HEK293T (cell line): ENCODE measurements at regions not wholly inside any gene's neighbourhood (a gene's known extent, or its start where the extent isn't known, plus 50 kb on each side); places are given as distances from the start of the nearest gene placed in this dataset.

Experiments used
- CTCF ChIA-PET: fragments of 350-600 bp; formaldehyde crosslinking; extraction: SDS; loops from one replicate; lab custom pipeline; 2021; ENCODE audit warnings: antibody characterized with exemption, inconsistent platforms; lab: Yijun Ruan, JAX
- POLR2A ChIA-PET: fragments of 350-600 bp; formaldehyde crosslinking; extraction: SDS; loops from one replicate; lab custom pipeline; 2020; ENCODE audit warnings: antibody characterized with exemption, inconsistent platforms; lab: Yijun Ruan, JAX
- DNase-seq: peaks from one replicate; pipeline ENCODE4 v3.0.0; 2012; ENCODE audit warnings: mixed read lengths; ENCODE audit errors: extremely low spot score
- ARNT ChIP-seq: fragments of 450-650 bp; IDR thresholded peaks from 2 replicates; pipeline ENCODE4 v1.6.1; 2017; ENCODE audit warnings: mild to moderate bottlenecking
- BHLHE40 ChIP-seq: fragments of 450-650 bp; IDR thresholded peaks from 2 replicates; pipeline ENCODE4 v1.6.1; 2016; ENCODE audit warnings: mild to moderate bottlenecking, moderate library complexity, borderline replicate concordance
- CTBP1 ChIP-seq: fragments of 450-650 bp; IDR thresholded peaks from 2 replicates; pipeline ENCODE4 v1.6.1; 2016; ENCODE audit warnings: borderline replicate concordance
- ELF4 ChIP-seq: fragments of 450-650 bp; IDR thresholded peaks from 2 replicates; pipeline ENCODE4 v1.6.1; 2017; ENCODE audit warnings: antibody characterized with exemption
- FOXA1 ChIP-seq: fragments of 450-650 bp; IDR thresholded peaks from 2 replicates; pipeline ENCODE4 v1.6.1; 2016; ENCODE audit warnings: mild to moderate bottlenecking
- FOXK2 ChIP-seq: fragments of 450-650 bp; IDR thresholded peaks from 2 replicates; pipeline ENCODE4 v1.6.1; 2016; ENCODE audit warnings: mild to moderate bottlenecking
- FOXM1 ChIP-seq: fragments of 450-650 bp; IDR thresholded peaks from 2 replicates; pipeline ENCODE4 v1.6.1; 2017; ENCODE audit warnings: mild to moderate bottlenecking, borderline replicate concordance
- HDGF ChIP-seq: fragments of 450-650 bp; IDR thresholded peaks from 2 replicates; pipeline ENCODE4 v1.6.1; 2017; ENCODE audit warnings: antibody characterized with exemption, borderline replicate concordance
- L3MBTL2 ChIP-seq: fragments of 450-650 bp; conservative IDR thresholded peaks from 2 replicates; pipeline ENCODE4 v1.6.1; 2016; ENCODE audit warnings: mild to moderate bottlenecking
- LEF1 ChIP-seq: fragments of 450-650 bp; IDR thresholded peaks from 2 replicates; pipeline ENCODE4 v1.6.1; 2017; ENCODE audit warnings: mild to moderate bottlenecking, borderline replicate concordance
- NFRKB ChIP-seq: fragments of 450-650 bp; IDR thresholded peaks from 2 replicates; pipeline ENCODE4 v1.6.1; 2016; ENCODE audit warnings: mild to moderate bottlenecking, moderate library complexity
- PKNOX1 ChIP-seq: fragments of 450-650 bp; IDR thresholded peaks from 2 replicates; pipeline ENCODE4 v1.6.1; 2016
- SP1 ChIP-seq: fragments of 450-650 bp; IDR thresholded peaks from 2 replicates; pipeline ENCODE4 v1.6.1; 2017
- SUZ12 ChIP-seq: fragments of 450-650 bp; IDR thresholded peaks from 2 replicates; pipeline ENCODE4 v1.6.1; 2016; ENCODE audit warnings: mild to moderate bottlenecking
- TARDBP ChIP-seq: fragments of 450-650 bp; IDR thresholded peaks from 2 replicates; pipeline ENCODE4 v1.6.1; 2016
- ZNF384 ChIP-seq: fragments of 450-650 bp; IDR thresholded peaks from 2 replicates; pipeline ENCODE4 v1.6.1; 2016

- POLR2A ChIA-PET: no interaction called here
- TF ChIP-seq HDGF (no peak), SP1 (no peak), L3MBTL2 (no peak), FOXA1 (no peak), FOXK2 (no peak), CTBP1 (no peak), NFRKB (no peak), LEF1 (no peak)
- CTCF ChIA-PET: interaction anchor here (0.7 kb wide), 1 partner anchor 13 kb away, joined by 3 read pairs; no protein-coding TSS in a partner anchor
- DNase-seq: no peak
These were observed 128.6 kb downstream of the ZFP36L2 start for GRCh38 chr2:43097644-43098408.

DNA sequence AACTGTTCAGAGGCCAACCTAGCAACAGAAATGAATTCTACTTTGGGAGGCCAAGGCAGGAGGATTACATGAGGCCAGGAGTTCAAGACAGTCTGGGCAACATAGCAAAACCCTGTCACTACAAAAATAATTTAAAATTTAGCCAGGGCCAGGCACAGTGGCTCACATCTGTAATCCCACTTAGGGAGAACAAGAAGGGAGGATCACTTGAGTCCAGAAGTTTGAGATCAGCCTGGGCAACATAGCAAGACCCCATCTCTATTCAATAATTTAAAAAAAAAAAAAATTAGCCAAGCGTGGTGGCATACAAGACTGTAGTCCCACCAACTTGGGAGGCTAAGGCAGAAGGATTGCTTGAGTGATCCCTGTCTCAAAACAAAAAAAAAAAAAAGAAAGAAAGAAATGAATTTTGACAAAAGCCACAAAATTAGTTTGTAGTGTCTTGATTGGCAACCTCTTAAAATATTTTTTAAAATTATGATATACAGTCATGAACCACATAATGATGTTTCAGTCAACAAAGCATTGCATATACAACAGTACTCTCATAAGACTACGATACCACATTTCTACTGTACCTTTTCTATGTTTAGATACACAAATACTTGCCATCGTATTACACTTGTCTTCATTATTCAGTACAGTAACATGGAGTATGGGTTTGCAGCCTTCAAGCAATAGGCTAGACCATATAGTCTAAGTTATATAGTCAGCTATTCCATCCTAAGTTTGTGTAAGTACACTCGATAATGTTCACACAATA, 130.7 kb downstream of the ZFP36L2 start:
- no peak for DNase-seq
- ChIA-PET CTCF (no interaction called here), POLR2A (no interaction called here)
- no peak for TF ChIP-seq BHLHE40
- TF ChIP-seq FOXA1: no peak
- no peak for TF ChIP-seq L3MBTL2
- TF ChIP-seq TARDBP: no peak
- TF ChIP-seq HDGF: no peak
- TF ChIP-seq SP1: no peak
- TF ChIP-seq ZNF384: no peak
- no peak for TF ChIP-seq FOXK2
- TF ChIP-seq NFRKB: no peak
- no peak for TF ChIP-seq ARNT
- TF ChIP-seq PKNOX1: no peak
- no peak for TF ChIP-seq SUZ12
- TF ChIP-seq LEF1: no peak
- TF ChIP-seq CTBP1: no peak
- TF ChIP-seq ELF4: no peak

GRCh38 chr2:43092520-43093179, 133.8 kb downstream of the ZFP36L2 start:
- no peak for TF ChIP-seq TARDBP
- no peak for TF ChIP-seq FOXA1
- TF ChIP-seq PKNOX1: no peak
- TF ChIP-seq FOXM1: no peak
- CTCF ChIA-PET: interaction anchor here (0.6 to 0.8 kb wide), 2 partner anchors 10 to 79 kb away, joined by 3 read pairs; no protein-coding TSS in a partner anchor
- DNase-seq: no peak
- POLR2A ChIA-PET: no interaction called here

GRCh38 chr2:43090317-43090716, 136.1 kb downstream of the ZFP36L2 start:
- CTCF ChIA-PET: no interaction called here
- POLR2A ChIA-PET: no interaction called here
- TF ChIP-seq FOXM1 (no peak), CTBP1 (no peak), L3MBTL2 (no peak), ELF4 (no peak), TARDBP (no peak), LEF1 (no peak), ZNF384 (no peak), FOXA1 (no peak)
- DNase-seq: no peak

DNA sequence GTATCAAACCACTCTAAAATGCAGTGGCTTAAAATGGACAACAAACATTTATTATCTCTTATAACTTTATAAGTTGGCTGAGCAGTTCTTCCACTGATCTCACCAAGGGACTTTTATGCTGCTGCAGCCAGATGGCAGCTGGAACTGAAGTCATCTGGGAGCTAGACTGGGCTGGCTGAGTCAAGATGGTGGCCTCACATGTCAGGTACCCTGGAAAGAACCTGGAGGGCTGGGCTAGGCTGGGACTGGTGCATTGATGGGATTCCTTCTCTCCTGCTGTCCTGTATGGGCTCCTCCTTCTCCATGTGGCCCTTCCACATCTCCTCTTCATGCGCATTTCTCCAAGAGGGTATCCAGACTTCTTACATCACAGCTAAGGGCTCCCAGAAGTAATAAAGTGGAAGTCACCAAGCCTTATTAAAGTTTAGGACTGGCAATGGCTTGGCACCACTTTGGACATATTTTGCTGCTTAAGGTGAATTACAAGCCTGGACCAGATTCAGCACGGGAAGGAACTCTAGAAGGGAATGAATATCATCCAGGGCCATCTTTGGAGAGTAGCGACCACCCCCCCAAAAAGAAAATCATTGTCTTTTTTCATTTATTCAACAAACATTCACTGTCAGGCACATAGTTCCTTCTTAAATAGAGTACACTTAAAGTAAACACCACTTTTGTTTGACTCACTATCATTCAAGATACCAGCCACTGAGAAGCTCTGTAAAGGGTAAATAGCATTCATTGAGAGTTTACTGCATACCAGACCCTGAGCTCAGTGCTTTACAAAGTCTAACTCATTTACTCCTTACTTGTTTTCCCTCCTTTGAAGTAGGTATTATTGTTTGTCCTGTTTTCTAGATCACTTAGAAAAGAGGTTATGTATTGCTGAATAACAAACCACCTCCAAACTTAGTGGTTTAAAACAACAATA, 138.0 kb downstream of the ZFP36L2 start:
- no peak for TF ChIP-seq LEF1
- no peak for TF ChIP-seq HDGF
- no peak for TF ChIP-seq CTBP1
- TF ChIP-seq SP1: no peak
- TF ChIP-seq FOXK2: no peak
- TF ChIP-seq FOXM1: no peak
- no peak for TF ChIP-seq ARNT
- no peak for TF ChIP-seq FOXA1
- TF ChIP-seq NFRKB: no peak
- no peak for TF ChIP-seq L3MBTL2
- ChIA-PET CTCF (interaction anchor here (0.7 kb wide), 1 partner anchor 11 kb away, joined by 3 read pairs; no protein-coding TSS in a partner anchor), POLR2A (no interaction called here)
- no peak for DNase-seq

GRCh38 chr2:43087413-43087812, 139.0 kb downstream of the ZFP36L2 start:
- CTCF ChIA-PET: no interaction called here
- POLR2A ChIA-PET: no interaction called here
- TF ChIP-seq TARDBP: no peak
- TF ChIP-seq ARNT: no peak
- no peak for TF ChIP-seq FOXK2
- TF ChIP-seq LEF1: no peak
- TF ChIP-seq HDGF: no peak

More at GRCh38 chr2:43087413-43087812, 139.0 kb downstream of the ZFP36L2 start:
- DNase-seq: no peak
